Tongue (tissue), 1 donor: ENCODE measurements at regions not wholly inside any gene's neighbourhood (a gene's known extent, or its start where the extent isn't known, plus 50 kb on each side); places are given as distances from the start of the nearest gene placed in this dataset.
A peak's percentile ranks its signal among the peaks of the same experiment; 100 is the strongest.
"Not testable (repeated sequence)": the region's sequence is repeated elsewhere in the genome, so short reads cannot be mapped to it uniquely, and the experiment has no call there.

ENCODE experiments used
- DNase-seq: peaks from one replicate; pipeline ENCODE4 v3.0.0-alpha.2; 2015

DNA sequence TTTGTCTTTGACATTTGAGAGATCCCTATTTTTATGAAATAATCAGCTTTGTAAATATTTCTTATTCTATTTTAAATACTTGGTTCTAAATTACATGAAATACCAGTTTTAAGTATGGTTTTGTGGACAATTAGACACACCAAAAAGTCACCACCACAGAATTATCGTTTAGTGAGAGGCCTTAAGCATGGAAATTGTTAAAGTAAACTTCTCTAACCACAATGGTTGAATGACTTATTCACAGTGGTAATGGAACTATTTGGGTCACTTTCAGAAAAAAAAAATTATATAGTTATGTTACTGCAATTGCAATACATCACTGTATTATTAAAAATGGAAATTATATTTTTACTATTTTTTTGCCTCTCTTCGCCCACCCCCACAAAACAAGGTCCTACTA, 1252.5 kb downstream of the EFNA5 start:
- DNase-seq = no peak

DNA sequence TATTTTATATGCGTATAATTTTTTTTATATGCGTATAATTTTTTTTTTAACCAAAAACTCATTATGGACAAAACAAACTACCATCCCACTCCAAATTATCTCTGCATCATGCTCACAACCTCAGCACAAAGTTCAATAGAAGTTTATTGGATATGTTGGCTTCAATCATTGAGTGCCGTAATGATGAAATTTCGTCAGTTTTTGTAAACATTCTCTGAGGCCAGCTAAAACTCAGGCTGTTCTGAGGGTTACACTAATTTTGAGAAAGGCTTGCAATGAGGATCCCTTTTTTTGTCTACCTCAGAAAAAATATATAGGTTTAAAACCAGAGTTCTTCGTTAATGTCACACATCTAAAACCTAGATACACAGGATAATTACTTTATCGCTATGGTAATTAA, 1253.2 kb downstream of the EFNA5 start:
- DNase-seq = no peak

DNA sequence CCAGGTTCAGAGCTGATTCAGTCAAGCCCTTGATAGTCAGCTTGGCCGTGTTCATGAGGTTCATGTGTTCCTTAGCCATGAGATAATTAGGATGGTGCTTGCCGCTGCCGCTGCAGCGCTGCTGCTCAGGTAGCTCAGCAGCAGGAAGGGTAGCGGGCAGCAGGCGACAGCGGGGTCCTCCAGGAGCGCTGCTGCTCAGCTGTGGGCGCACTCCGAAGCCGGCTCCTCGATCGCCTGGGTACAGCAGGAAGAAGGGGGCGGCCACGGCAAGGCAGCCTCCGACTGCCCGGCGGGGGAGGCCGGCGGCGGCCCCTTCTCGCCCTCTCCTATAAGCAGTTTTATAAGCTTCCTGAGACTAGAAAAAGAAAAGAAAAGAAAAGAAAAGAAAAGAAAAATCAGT, 1253.6 kb downstream of the EFNA5 start:
- DNase-seq = no peak

DNA sequence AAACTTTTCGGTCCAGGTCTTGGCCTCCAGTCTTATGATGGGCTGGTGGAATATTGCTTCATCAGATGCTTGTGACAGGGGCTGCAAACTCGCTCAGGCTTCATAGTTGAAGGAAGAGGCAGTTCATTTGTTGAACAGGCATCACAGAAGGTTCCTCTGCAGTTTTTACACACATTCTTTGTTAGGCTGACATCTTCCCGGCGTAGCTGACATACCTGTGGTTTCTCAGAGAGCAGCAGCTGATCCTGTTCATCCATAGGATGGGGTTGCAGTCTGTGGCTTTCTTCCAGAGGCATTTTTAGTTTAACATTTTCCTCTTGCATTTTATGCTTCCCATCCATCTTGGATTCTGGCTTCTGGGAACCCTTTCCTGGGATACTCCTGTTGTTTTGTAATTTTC, 1255.2 kb downstream of the EFNA5 start:
- peak; percentile 6 for DNase-seq

DNA sequence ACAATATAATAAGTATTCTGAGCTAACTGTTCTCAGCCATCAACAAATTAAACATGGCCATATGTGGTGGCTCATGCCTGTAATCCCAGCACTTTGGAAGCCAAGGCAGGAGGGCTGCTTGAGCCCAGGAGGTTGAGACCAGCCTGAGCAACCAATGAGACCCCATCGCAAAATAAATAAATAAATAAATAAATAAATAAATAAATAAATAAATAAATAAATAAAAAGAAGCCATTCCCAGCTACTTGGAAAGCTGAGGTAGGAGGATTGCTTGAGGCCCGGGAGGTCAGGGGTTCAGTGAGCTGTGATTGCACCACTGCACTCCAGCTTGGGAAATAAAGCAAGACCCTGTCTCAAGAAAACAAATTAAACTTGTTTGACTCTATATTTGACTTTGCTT, 1256.4 kb downstream of the EFNA5 start:
- no peak for DNase-seq

DNA sequence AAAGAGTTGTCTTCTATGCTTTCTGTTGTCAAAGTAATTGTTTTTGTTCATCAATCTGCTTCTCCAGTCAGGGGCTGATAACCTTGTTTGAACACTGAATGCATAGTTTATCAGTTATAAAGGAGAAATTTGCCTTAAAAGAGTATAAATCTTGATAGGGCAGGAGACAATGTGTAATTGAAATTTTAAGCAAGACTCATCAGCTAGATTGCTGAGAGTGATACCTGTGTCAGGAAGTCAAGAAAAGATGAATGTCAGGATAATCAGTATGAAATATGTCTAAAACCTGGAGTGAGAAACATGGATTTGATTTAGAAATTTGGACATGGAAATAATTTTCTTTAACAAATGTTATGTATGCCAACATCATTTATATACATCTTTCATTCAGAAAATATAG, 1258.1 kb downstream of the EFNA5 start:
- no peak for DNase-seq

DNA sequence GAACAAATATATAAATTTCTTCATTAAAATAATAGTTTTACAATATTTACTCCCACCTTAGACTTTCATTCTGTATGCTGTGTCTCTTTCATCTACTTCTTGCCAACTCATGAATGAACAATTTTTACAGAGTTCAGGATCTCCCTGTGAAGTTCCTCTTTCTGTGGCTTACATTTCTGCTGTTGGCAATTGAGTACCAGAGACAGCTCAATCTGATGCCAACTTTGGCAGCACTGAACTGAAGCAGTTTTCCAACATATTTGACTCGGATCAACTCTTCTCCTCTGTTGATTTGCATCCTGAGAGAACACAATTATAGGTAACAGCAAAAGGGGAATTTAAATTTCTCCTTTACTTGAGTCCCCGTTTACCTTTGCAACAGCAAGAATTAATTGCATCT, 1262.2 kb downstream of the EFNA5 start:
- DNase-seq = no peak

DNA sequence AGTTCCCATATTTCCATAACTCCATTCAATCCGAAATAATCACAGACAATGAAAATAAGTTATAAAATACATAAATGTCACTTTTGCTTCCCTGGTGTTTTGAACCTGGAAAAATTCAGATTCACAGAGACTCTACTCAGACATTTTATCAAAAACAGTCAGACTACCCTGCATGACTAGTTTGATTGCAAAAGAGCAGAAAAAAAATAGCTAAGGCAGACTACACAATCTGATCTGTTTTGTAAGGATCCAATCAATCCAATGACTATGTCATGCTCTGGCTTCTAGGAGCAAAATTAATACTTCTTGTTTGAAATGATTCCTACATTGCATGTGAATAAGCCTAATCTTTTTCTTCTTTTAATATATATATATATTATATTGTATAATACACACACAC, 1262.6 kb downstream of the EFNA5 start:
- DNase-seq = no peak

DNA sequence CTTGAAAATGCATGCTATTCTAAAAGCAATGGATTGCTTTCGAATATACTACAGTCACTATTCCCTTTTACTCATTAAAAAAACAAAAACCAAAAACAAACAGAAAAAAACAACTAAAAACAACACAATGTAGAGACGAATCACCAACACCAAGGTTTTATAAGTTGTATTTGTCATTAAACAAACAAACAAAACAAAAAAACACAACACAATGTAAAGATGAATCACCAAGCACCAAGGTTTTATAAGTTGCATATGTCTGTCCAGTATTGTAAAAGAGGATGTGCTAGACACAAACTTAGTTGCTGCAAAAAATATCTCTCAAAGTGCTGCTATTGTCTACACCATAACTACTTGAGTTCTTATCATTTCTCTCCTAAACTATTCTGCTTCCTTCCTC, 1269.2 kb downstream of the EFNA5 start:
- no peak for DNase-seq

DNA sequence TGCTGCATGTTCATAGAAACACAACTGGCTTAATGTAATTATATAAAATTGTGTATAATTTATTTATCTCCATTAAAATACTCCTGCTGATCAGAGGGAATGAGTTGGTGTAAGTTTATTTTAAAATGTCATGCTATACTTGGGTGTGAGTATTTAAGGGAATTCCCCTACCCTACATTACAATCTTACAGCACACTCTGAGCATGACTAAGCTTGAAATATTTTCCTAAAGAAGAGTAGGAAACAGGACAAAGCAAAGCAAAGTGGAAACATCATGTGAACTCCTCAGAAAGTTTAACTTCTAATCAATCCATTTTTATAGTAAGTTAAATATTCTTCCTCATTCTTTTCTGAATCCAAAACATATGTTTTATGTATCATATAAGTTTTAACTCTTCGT, 1271.3 kb downstream of the EFNA5 start:
- DNase-seq = peak; percentile 29

DNA sequence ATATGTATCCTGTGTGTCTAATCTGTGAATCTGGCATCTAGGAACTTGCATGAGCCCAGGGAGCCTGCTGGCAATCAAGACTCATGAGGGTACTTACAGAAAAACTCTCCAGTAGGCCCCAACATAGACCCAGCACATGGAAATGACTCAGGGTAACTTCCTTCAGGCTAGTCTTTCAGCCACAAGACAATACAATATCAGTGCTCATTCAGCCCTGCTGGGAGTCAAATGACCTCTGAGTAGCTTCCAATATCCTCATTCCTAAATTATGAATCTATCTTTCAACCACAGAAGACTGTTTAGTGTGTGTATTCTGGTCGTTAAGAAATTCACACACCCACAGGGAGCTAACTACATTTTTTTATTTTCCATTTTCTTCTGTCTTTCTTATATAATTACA, 1273.0 kb downstream of the EFNA5 start:
- DNase-seq = peak; percentile 1

DNA sequence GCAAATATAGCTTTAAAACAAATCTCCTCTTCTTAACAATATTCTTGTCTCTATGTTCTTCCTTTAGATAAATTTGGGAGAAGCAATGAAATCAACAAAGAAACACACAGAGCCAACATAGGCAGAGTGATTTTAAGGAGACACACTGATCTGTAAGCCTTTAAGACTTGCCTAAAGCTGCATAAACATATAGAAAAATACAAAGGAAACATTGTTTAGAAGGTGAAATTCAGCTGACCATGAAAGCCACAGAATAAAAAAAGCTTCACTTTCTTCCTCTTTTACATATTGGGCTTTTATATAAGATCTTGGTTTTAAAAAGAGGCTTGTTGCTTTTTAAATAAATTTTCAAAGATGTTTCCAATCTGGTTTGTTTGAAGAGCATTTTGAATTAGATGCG, 1277.5 kb downstream of the EFNA5 start:
- DNase-seq = no peak

DNA sequence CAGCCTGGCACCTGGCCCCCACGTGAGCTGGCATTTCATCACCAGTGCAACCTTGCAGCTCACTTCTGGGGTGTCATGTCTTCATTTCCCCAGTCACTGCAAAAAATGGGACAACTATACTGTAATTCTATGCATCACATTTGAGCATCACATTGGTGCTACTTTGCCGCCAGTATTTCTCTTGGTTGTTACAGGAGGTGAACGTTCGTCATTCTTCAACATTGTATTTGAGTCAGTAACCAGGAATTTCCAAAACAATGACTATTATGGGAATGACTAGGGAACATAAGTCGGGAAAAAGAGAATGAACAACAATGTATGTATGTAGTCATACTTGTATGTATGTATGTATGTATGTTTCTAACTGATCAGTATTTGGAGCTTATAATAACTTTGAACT, 1278.0 kb downstream of the EFNA5 start:
- no peak for DNase-seq

DNA sequence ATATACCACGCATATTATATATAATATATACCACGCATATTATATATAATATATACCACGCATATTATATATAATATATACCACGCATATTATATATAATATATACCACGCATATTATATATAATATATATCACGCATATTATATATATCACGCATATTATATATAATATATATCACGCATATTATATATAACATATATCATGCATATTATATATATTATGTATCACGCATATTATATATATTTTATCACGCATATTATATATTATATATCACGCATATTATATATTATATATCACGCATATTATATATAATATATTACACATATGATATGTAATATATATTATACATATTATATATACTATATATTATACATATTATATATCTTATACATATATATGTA, 1283.0 kb downstream of the EFNA5 start:
- DNase-seq = not testable (repeated sequence)

DNA sequence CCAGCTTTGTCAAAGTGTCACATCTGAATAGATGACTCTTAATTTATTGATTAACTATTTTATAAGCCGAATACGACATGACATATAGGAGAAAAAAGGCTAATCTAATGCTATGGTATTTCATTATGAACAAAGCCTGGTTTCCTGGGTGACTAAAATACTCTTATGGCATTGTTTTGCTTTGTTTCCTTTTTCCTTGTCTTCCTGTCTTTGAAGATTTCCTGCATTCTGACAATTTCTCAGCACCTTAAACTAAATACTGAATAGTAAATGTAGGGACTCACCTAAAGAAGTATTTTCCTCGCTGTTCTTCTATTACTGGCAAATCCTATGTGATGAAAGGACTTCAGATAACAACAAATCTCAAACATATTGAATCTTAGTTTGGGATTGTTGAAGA, 1284.5 kb downstream of the EFNA5 start:
- DNase-seq = no peak

DNA sequence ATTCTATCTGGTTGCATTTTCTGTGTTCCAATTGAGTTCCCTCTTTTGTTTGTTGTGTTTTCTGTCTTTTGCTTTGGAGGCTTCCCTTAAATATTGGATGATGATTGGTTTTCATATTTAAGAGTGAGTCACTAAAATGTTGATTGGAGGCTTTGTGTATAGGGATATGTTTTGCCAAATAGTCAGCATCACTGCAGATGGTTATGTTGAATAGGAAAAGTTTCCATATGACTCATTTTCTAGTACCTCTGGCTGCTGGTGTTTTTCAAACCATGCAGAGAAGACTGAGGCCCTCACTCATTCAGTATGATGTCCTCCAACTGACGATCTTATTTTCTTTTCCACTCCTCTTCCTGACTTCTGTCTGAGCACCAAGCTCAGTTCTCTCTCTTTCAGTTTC, 1290.0 kb downstream of the EFNA5 start:
- no peak for DNase-seq

DNA sequence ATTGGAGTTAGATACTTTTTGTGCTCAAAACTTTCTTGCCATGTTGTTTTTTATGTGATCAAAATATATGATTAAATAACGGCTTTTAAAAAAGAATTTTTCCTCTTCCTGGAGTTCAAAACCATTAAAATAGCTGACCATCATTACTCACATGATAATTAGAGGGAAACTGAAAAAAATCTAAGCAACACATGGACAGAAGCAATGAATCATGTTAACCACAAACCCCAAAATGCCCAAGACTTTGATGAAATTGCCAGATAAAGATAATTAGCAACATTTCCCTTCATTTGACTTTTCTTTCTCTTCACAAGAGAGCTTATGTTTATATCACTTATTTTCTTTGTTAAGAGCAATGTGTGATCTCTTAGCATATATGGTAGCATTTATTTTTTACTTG, 1294.2 kb downstream of the EFNA5 start:
- DNase-seq = no peak

DNA sequence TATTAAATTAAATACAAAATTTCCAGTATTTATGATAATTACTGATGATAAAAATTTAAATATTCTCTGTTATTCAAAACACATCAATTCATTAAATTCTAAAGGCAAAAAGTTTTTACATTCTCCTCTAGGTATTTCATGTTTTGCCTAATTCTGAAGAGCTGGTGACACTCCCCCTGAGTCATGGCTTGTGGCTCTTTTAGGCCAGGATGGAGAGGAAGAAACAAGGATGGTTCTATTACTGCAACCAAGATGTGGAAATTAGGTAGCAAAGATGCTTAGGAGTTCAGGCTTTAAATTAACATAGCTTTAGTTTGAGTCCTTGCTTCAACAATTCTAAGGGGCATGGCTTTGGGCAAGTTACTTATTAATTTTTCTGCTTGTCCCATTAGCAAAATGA, 1295.8 kb downstream of the EFNA5 start:
- DNase-seq = no peak

DNA sequence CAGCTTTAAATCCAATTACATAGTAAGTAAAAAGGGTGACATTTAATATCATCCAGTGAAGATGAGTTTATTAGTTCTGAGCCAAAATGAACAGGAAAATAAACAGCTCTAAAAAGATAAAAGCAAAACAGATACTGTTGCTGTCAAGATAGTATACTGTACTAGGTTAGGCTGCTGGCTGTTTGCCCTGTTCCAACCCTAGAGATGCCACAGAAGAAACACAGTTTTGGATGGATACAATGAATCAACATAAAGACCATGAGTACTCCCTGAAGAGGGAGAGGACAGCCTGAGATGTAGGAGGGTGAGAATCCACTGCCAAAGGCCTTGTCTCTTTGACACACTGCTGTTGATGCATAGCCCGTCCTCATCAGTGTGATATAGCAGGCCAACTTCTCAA, 1302.7 kb downstream of the EFNA5 start:
- DNase-seq = no peak

DNA sequence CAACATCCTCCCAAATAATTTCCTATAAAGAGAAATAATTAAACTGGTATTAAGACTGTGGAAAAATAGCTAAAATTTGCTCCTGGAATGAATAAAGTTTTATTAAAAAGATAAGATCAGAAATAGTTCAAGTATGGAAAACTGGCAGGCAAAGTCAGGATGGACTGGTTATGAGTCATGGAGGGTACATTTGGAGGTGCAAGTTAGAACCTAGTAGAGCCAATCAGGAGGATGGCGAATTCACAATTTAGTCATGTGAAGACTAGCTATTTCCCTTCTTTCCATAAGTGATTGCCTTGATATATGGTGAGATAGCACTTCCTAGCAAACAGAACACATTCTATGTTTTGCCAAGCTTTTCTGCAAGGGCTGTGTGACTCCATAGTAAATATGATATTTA, 1303.5 kb downstream of the EFNA5 start:
- DNase-seq = no peak

DNA sequence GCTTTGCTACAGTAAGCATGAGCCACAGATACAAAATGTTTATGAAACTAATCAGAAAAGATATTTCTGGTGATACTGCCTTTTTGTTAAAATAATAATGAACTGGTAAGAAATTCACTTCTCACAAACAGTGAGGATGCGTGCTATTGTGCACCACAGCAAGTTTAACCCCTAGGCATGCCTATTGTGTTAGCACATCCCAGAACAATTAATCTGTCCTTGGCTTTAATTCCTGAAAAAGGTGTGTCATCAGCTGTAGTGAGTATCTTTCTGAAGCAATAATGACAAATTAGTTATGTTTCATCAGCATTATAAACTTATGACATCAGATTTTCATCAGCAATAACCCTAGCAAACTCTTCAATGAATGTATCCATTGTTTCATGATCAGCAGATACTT, 1307.2 kb downstream of the EFNA5 start:
- DNase-seq = no peak

DNA sequence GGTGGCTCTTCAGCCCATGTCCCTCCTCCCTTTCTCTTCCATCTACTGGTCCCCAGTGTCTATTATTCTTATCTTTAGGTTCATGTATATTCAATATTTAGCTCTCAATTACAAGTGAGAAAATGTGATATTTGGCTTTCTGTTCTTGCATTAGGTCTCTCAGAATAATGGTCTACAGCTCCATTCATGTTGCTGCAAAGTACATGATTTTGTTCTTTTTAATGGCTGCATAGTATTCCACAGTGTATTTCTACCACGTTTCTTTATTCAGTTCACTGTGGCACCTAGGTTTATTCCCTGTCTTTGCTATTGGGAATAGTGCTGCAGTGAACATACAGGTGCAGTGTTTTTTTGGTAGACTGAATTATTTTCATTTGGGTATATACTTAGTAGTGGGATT, 1308.8 kb downstream of the EFNA5 start:
- no peak for DNase-seq

DNA sequence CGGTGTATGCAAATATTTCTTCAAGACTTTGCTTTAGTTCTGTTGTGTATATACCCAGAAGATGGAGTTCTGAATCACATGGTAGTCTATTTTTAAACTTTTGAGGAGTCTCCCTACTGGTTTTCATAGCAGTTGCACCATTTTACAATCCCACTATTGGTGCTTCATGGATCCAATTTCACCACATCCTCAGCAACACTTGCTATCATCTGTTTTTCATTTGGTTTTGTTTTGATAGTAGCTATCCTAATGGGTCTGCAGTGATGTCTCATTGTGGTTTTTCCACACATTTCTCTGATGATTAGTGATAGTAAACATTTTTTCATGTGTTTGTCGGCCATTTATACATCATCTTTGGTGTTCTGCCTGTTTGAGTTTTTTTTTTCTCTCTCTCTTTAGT, 1339.3 kb downstream of the EFNA5 start:
- DNase-seq = no peak

DNA sequence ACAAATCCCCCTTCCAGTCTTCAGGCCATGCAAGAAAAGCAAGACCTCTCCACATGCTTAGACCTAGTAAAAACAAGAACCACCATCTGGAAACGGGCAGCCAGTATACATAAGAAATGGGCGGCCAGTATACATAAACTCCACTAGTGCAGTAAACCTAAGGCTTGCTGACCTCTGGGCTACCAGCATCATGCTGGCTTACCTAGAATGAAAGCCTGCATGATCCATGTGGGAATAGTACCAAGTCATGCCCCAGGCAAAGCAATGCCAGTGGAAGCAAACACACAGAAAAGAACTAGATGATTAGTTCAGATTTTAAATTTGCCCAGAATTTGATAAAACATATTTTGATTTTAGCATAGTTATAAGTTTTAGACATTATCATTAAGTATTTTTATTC, 1346.4 kb downstream of the EFNA5 start:
- DNase-seq = no peak

DNA sequence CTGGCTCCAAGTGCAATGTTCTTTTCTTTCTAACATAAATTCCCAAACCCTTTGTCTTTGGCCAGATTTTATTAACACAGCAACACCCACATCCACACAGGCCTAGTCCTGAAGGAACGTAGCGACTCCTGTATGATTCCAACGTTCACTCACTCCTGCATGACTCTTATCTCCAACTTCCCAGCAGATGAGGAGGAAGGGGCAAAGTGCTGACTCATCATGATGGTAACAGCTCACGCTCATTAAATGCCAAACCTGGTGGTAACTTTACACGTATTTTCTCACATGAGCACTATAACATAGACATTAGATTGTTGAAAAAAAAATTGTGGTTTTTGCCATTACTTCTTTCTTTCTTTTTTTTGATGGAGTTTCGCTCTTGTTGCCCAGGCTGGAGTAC, 1349.5 kb downstream of the EFNA5 start:
- DNase-seq = no peak
